ENCODE measurements at regions not wholly inside any gene's neighbourhood (a gene's known extent, or its start where the extent isn't known, plus 50 kb on each side); places are given as distances from the start of the nearest gene placed in this dataset.

GRCh38 chr15:93243573-93243972 is 154.6 kb upstream of the RGMA start:
- Histone ChIP-seq H3K27me3 (replicated peaks in 1 of 2; ENCODE audit: control insufficient read depth in 2 of 2, insufficient read depth in 2 of 2, low read length in 1 of 2) (no peaks in the 10 kb centered on the region; a peak in 2 of 4 replicates), H3K79me2 (ENCODE audit: control insufficient read depth, insufficient read depth, low read length) (no peaks in the 10 kb centered on the region), H3K4me3 (no peak overlapping the region), H3K27ac (ENCODE audit: control insufficient read depth, insufficient read depth) (no peak overlapping the region), H3K9ac (ENCODE audit: control insufficient read depth, insufficient read depth, low read length) (no peak overlapping the region), H3K4me1 (ENCODE audit: control insufficient read depth, insufficient read depth, low read length) (no peaks in the 10 kb centered on the region), H3K36me3 (ENCODE audit: control insufficient read depth in 2 of 2, insufficient read depth in 2 of 2, low read length in 1 of 2) (no peaks in the 10 kb centered on the region), H3K9me3 (replicated peaks; ENCODE audit: control insufficient read depth, insufficient read depth, low read length) (no peaks in the 10 kb centered on the region), H4K20me1 (ENCODE audit: control insufficient read depth, insufficient read depth) (no peaks in the 10 kb centered on the region), H2AFZ (ENCODE audit: control insufficient read depth, low read depth, low read length) (no peak overlapping the region), H3K4me2 (ENCODE audit: control insufficient read depth, insufficient read depth) (no peak overlapping the region)
- peak; percentile 59 for TF ChIP-seq BCL3 (IDR thresholded peaks at IDR 0.05; ENCODE audit: borderline replicate concordance, insufficient read depth, low read depth, low read length, poor library complexity, severe bottlenecking)
- TF ChIP-seq RBBP5 (conservative IDR thresholded peaks at IDR 0.05) = no peak
- in situ Hi-C loops (cut with MboI) (no loop called here), intact Hi-C loops (cut with micrococcal nuclease; ENCODE audit: unreplicated experiment) (no loop called here)
- BruUV-seq (replicated peaks) = no TSS peak
- FAIRE-seq (no peak), ATAC-seq (no peak), DNase-seq (ENCODE audit: low read depth, low spot score) (no peak)
- CTCF ChIA-PET = no interaction called here
- WGBS (ENCODE audit: insufficient coverage, insufficient replicate concordance, low lambda C conversion rate, missing lambda C conversion rate) = 59% methylated on average over 5 of the region's 9 CpGs
- POLR2A ChIA-PET = no interaction called here
- RAD21 ChIA-PET (ENCODE audit: unreplicated experiment) = no interaction called here
- SMC1A ChIA-PET (ENCODE audit: uncharacterized antibody, unreplicated experiment) = no interaction called here

GRCh38 chr15:93241696-93242585 is 152.9 kb upstream of the RGMA start:
- SMC1A ChIA-PET (ENCODE audit: uncharacterized antibody, unreplicated experiment) = no interaction called here
- Histone ChIP-seq H3K27me3 (replicated peaks in 1 of 2; ENCODE audit: control insufficient read depth in 2 of 2, insufficient read depth in 2 of 2, low read length in 1 of 2) (no peaks in the 10 kb centered on the region; a peak in 2 of 4 replicates), H3K36me3 (ENCODE audit: control insufficient read depth in 2 of 2, insufficient read depth in 2 of 2, low read length in 1 of 2) (no peaks in the 10 kb centered on the region), H3K4me2 (ENCODE audit: control insufficient read depth, insufficient read depth) (no peak overlapping the region), H3K79me2 (ENCODE audit: control insufficient read depth, insufficient read depth, low read length) (no peaks in the 10 kb centered on the region), H3K4me1 (ENCODE audit: control insufficient read depth, insufficient read depth, low read length) (no peaks in the 10 kb centered on the region), H2AFZ (ENCODE audit: control insufficient read depth, low read depth, low read length) (no peak overlapping the region), H3K9ac (ENCODE audit: control insufficient read depth, insufficient read depth, low read length) (no peak overlapping the region), H4K20me1 (ENCODE audit: control insufficient read depth, insufficient read depth) (no peaks in the 10 kb centered on the region), H3K27ac (ENCODE audit: control insufficient read depth, insufficient read depth) (no peak overlapping the region), H3K9me3 (replicated peaks; ENCODE audit: control insufficient read depth, insufficient read depth, low read length) (no peaks in the 10 kb centered on the region), H3K4me3 (no peak overlapping the region)
- ATAC-seq (no peak), DNase-seq (ENCODE audit: low read depth, low spot score) (no peak), FAIRE-seq (no peak)
- RAD21 ChIA-PET (ENCODE audit: unreplicated experiment) = no interaction called here
- 32% methylated on average over 15 of the region's 15 CpGs for WGBS (ENCODE audit: insufficient coverage, insufficient replicate concordance, low lambda C conversion rate, missing lambda C conversion rate)
- CTCF ChIA-PET = no interaction called here
- intact Hi-C loops (cut with micrococcal nuclease; ENCODE audit: unreplicated experiment) = no loop called here
- in situ Hi-C loops (cut with MboI) = no loop called here
- POLR2A ChIA-PET = no interaction called here
- no TSS peak for BruUV-seq (replicated peaks)
- no peak for TF ChIP-seq RAD51 (IDR thresholded peaks at IDR 0.05)
- no peak for TF ChIP-seq CBFB (IDR thresholded peaks at IDR 0.05; ENCODE audit: low read depth)
- TF ChIP-seq MYC (IDR thresholded peaks at IDR 0.05; ENCODE audit: insufficient read depth, insufficient read length, insufficient replicate concordance, low read length, severe bottlenecking) = no peak
- no peak for TF ChIP-seq CUX1 (IDR thresholded peaks at IDR 0.05; ENCODE audit: insufficient replicate concordance, low read depth, low read length)
- TF ChIP-seq RCOR1 (conservative IDR thresholded peaks at IDR 0.05; ENCODE audit: low read depth, low read length) = no peak
- no peak for TF ChIP-seq SMAD5 (IDR thresholded peaks at IDR 0.05; ENCODE audit: low read depth)
- TF ChIP-seq ZSCAN29 (IDR thresholded peaks at IDR 0.05) = no peak
- no peak for TF ChIP-seq SIX5 (IDR thresholded peaks at IDR 0.05; ENCODE audit: low read depth, low read length, severe bottlenecking)
- TF ChIP-seq FOXM1 (IDR thresholded peaks at IDR 0.05; ENCODE audit: low read depth, low read length) = no peak

All from GM12878 (cell line).